Right atrium auricular region (tissue), 2 donors: ENCODE measurements at regions not wholly inside any gene's neighbourhood (a gene's known extent, or its start where the extent isn't known, plus 50 kb on each side); places are given as distances from the start of the nearest gene placed in this dataset.

Experiments used
- DNase-seq: peaks from one replicate; pipeline ENCODE4 v3.0.0-alpha.2; 2019; ENCODE audit warnings: low spot score
- H3K27ac ChIP-seq, 2 donors: fragments of 200-600 bp; sonication (generic); 1 replicate in 1 of 2; 2 replicates in 1 of 2; pipeline ENCODE4 v1.5.1; 2016 to 2019
- H3K27me3 ChIP-seq, 2 donors: fragments of 200-600 bp; sonication (generic); one replicate each; pipeline versions ENCODE4 v1.5.1 to v1.6.0; 2017 to 2019
- H3K36me3 ChIP-seq: fragments of 200-600 bp; sonication (generic); one replicate; pipeline ENCODE4 v1.5.1; 2016
- H3K4me1 ChIP-seq, 2 donors: fragments of 200-600 bp; sonication (generic); one replicate each; pipeline versions ENCODE4 v1.5.1 to v1.6.0; 2017 to 2019
- H3K4me3 ChIP-seq, 2 donors: fragments of 200-600 bp; sonication (generic); 1 replicate in 1 of 2; 2 replicates in 1 of 2; pipeline ENCODE4 v1.5.1; 2017 to 2019; ENCODE audit warnings: mild to moderate bottlenecking in 1 of 2, moderate library complexity in 1 of 2
- H3K9me3 ChIP-seq, 2 donors: fragments of 200-600 bp; sonication (generic); one replicate each; pipeline ENCODE4 v1.5.1; 2019
- CTCF ChIP-seq, 2 donors: fragments of 200-600 bp; sonication (generic); IDR thresholded peaks; one replicate each; pipeline ENCODE4 v1.5.1; 2019; ENCODE audit warnings: antibody characterized with exemption in 2 of 2

DNA sequence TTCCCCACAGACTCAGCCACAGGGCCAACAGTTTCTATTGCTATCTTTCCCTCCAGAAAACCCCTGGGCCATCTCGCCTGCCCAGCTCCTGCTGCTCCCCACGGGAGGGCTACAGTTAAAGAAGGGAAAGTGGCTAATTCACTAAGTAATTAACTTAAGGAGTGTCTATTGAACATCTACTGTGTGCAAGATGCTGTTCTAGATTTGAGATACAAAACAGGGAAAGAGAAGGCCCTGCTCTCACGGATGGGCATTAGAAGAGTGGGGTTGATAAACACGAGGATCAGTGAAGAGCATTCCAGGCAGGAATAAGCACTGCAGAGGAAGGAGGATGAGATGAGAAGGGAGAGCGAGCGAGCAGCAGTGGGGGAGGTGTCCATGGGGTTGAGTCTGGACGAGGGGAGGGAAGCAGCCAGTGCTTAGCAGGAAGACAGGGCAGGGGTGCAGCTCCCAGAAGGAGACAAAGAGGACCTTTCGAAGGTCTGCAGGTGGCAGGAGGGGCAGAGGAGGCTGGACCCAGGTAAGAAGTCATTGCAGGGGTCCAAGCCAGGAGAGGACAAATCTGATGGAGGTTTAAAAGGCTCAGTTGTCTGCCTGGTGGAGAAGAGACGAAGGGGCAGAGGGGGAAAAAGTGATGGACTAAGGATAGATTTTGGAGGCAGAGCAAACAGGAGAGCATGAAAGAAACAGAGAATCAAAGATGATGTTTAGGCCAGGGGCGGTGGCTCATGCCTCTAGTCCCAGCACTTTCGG lies 64.7 kb downstream of the KLF15 start:
- Histone ChIP-seq H3K27ac (peak overlapping the region in 1 of 2 donors; percentile 89), H3K4me3 (no peak overlapping the region), H3K4me1 (peaks cover 0 to 21% of the 10 kb centered on the region in 2 donors), H3K9me3 (no peaks in the 10 kb centered on the region), H3K36me3 (no peaks in the 10 kb centered on the region), H3K27me3 (no peaks in the 10 kb centered on the region)
- no peak for TF ChIP-seq CTCF (IDR thresholded peaks at IDR 0.05)
- DNase-seq, result no peak

DNA sequence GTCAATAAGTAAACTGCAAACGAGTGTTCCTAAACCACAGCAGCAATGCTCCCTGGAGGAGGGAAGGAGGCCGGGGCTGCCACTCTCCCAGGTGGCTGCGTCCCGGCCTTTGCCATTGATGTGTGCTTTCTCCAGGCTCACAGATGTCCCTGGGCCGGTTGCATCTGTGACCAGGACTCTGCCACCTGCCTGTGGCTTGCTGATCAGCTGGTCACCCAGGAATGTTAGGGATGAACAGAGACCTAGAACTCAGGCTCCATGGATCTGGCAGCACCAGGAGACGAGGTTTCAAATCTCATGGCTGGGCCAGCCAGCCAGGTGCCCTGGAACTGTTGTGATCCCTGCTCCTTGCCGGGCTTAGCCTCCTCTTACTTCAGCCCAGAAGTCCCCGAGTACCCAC lies 65.7 kb downstream of the KLF15 start:
- no peak overlapping the region for H3K4me3 ChIP-seq
- H3K4me1 ChIP-seq, result peaks cover 0 to 28% of the 10 kb centered on the region in 2 donors
- H3K27me3 ChIP-seq, result no peaks in the 10 kb centered on the region
- TF ChIP-seq CTCF (IDR thresholded peaks at IDR 0.05), result no peak
- no peak overlapping the region for H3K27ac ChIP-seq
- H3K9me3 ChIP-seq, result no peaks in the 10 kb centered on the region
- no peaks in the 10 kb centered on the region for H3K36me3 ChIP-seq
- no peak for DNase-seq

DNA sequence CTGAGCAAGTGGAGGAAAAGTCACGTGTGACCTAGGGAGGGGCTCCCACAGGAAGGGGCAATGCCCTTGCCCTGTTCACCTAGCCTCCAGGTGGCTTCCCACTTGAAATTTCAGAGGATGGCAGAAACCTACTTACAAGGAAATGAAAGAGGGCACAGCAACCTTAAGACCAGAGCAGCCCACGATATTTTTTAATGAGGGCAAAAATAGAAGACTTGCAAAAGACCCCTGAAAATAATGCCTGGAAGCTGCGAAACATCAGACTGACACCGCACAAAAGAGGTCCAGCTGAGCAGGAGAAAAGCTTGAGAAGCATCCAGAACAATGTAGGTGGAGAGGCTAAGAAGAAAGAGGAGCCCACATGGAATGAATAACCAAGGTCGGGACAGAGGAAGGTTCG lies 66.1 kb downstream of the KLF15 start:
- no peak for TF ChIP-seq CTCF (IDR thresholded peaks at IDR 0.05)
- no peak overlapping the region for H3K4me3 ChIP-seq
- no peak overlapping the region for H3K27ac ChIP-seq
- H3K4me1 ChIP-seq, result peaks cover 0 to 32% of the 10 kb centered on the region in 2 donors
- no peak for DNase-seq
- no peaks in the 10 kb centered on the region for H3K36me3 ChIP-seq
- H3K27me3 ChIP-seq, result no peaks in the 10 kb centered on the region
- no peaks in the 10 kb centered on the region for H3K9me3 ChIP-seq

DNA sequence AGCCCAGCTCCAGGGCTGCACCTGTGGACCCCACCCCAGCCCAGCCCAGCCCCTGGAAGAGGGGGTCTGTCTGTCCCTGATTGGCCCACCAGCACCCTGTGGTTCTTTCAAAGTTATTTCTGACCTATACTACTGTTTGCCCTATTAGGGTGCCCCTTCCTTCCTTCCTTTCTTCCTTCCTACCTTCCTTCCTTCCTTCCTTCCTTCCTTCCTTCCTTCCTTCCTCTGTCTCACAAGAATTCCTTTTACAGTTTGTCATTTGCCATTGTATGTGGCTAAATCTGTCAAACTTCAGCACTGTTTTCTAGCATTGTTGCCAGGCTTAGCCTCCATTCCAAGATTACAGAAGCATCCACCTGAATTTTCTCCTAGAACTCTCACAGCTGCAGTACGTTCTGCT lies 66.9 kb downstream of the KLF15 start:
- H3K4me3 ChIP-seq, result no peak overlapping the region
- H3K36me3 ChIP-seq, result no peaks in the 10 kb centered on the region
- no peaks in the 10 kb centered on the region for H3K9me3 ChIP-seq
- no peaks in the 10 kb centered on the region for H3K27me3 ChIP-seq
- no peak for TF ChIP-seq CTCF (IDR thresholded peaks at IDR 0.05)
- DNase-seq, result no peak
- H3K27ac ChIP-seq, result peak overlapping the region in 1 of 2 donors; percentile 1
- H3K4me1 ChIP-seq, result peaks cover 0 to 32% of the 10 kb centered on the region in 2 donors

GRCh38 chr3:126289096-126289495 lies 68.1 kb downstream of the KLF15 start:
- Histone ChIP-seq H3K27me3 (no peaks in the 10 kb centered on the region), H3K4me1 (peaks cover 0 to 30% of the 10 kb centered on the region in 2 donors), H3K4me3 (no peak overlapping the region), H3K27ac (peak overlapping the region; percentile 81 to 96), H3K36me3 (no peaks in the 10 kb centered on the region), H3K9me3 (no peaks in the 10 kb centered on the region)
- no peak for DNase-seq
- no peak for TF ChIP-seq CTCF (IDR thresholded peaks at IDR 0.05)

GRCh38 chr3:126288314-126288713 lies 68.9 kb downstream of the KLF15 start:
- Histone ChIP-seq H3K36me3 (no peaks in the 10 kb centered on the region), H3K4me3 (peak overlapping the region in 1 of 2 donors; percentile 47), H3K4me1 (peaks cover 0 to 25% of the 10 kb centered on the region in 2 donors), H3K27me3 (no peaks in the 10 kb centered on the region), H3K27ac (peak overlapping the region; percentile 81 to 96), H3K9me3 (no peaks in the 10 kb centered on the region)
- TF ChIP-seq CTCF (IDR thresholded peaks at IDR 0.05), result no peak
- DNase-seq, result peak; percentile 61
